Neural cell (in vitro differentiated cells): ENCODE measurements at regions not wholly inside any gene's neighbourhood (a gene's known extent, or its start where the extent isn't known, plus 50 kb on each side); places are given as distances from the start of the nearest gene placed in this dataset.

Experiments
- CTCF ChIP-seq: fragments of 450-650 bp; IDR thresholded peaks from 2 replicates; pipeline ENCODE4 v1.5.1; 2014; ENCODE audit warnings: antibody characterized with exemption, mild to moderate bottlenecking, moderate library complexity; ENCODE audit not compliant: poor library complexity, severe bottlenecking
- EP300 ChIP-seq: fragments of 450-650 bp; conservative IDR thresholded peaks from 2 replicates; pipeline ENCODE4 v1.6.1; 2014; ENCODE audit warnings: antibody characterized with exemption, mild to moderate bottlenecking, moderate library complexity; ENCODE audit not compliant: poor library complexity, severe bottlenecking
- EZH2 ChIP-seq: fragments of 200-600, 300-800 bp; shearing (Covaris generic), sonication (generic); IDR thresholded peaks from 2 replicates; pipeline ENCODE4 v1.6.1; 2014; ENCODE audit warnings: antibody characterized with exemption, low read length, borderline replicate concordance, mild to moderate bottlenecking; ENCODE audit not compliant: insufficient read depth, poor library complexity, severe bottlenecking
- MXI1 ChIP-seq: fragments of 450-650 bp; conservative IDR thresholded peaks from 2 replicates; pipeline ENCODE4 v1.6.1; 2014; ENCODE audit warnings: antibody characterized with exemption, mild to moderate bottlenecking; ENCODE audit not compliant: poor library complexity, severe bottlenecking
- POLR2AphosphoS5 ChIP-seq: IDR thresholded peaks from 2 replicates; pipeline ENCODE4 v1.6.1; 2012
- REST ChIP-seq: IDR thresholded peaks from 2 replicates; pipeline ENCODE4 v1.6.1; 2012; ENCODE audit warnings: borderline replicate concordance
- TAF1 ChIP-seq: IDR thresholded peaks from 2 replicates; pipeline ENCODE4 v1.6.1; 2012; ENCODE audit warnings: low read depth

GRCh38 chr11:15859411-15859810 lies 496.9 kb downstream of the SOX6 start:
- TF ChIP-seq REST = no peak
- no peak for TF ChIP-seq CTCF
- TF ChIP-seq EZH2 = no peak
- no peak for TF ChIP-seq TAF1
- no peak for TF ChIP-seq POLR2AphosphoS5
- no peak for TF ChIP-seq EP300
- TF ChIP-seq MXI1 = no peak
